RWPE1 (cell line): ENCODE measurements at regions not wholly inside any gene's neighbourhood (a gene's known extent, or its start where the extent isn't known, plus 50 kb on each side); places are given as distances from the start of the nearest gene placed in this dataset.

Source experiments
- CTCF ChIA-PET: fragments of 350-600 bp; sonication (Branson Sonifier 250); formaldehyde crosslinking; extraction: SDS; loops from one replicate; lab custom pipeline; 2021; lab: Yijun Ruan, JAX
- POLR2A ChIA-PET: fragments of 400-600 bp; formaldehyde crosslinking; extraction: SDS; loops from one replicate; lab custom pipeline; 2020; ENCODE audit warnings: antibody characterized with exemption; ENCODE audit not compliant: low non-redundant PET; lab: Yijun Ruan, JAX
- DNase-seq: peaks from one replicate; pipeline ENCODE4 v3.0.0; 2012; ENCODE audit warnings: low spot score
- H3K27ac ChIP-seq: fragments of 450-650 bp; 2 replicates; pipeline ENCODE4 v1.5.1; 2017
- CTCF ChIP-seq: fragments of 450-650 bp; conservative IDR thresholded peaks from 2 replicates; pipeline ENCODE4 v1.5.1; 2017; ENCODE audit warnings: low read depth, mild to moderate bottlenecking

GRCh38 chr2:6216234-6216633 is 524.0 kb downstream of the SOX11 start:
- no peak overlapping the region for H3K27ac ChIP-seq
- POLR2A ChIA-PET, result no interaction called here
- CTCF ChIA-PET, result no interaction called here
- DNase-seq, result no peak
- TF ChIP-seq CTCF, result no peak

- ChIA-PET POLR2A (no interaction called here), CTCF (no interaction called here)
- TF ChIP-seq CTCF, result no peak
These were observed 526.7 kb downstream of the SOX11 start for GRCh38 chr2:6218926-6219325.

GRCh38 chr2:6219906-6220305 is 527.7 kb downstream of the SOX11 start:
- H3K27ac ChIP-seq, result no peak overlapping the region
- CTCF ChIA-PET, result no interaction called here
- POLR2A ChIA-PET, result no interaction called here
- TF ChIP-seq CTCF, result no peak
- no peak for DNase-seq

More at GRCh38 chr2:6218926-6219325, 526.7 kb downstream of the SOX11 start:
- no peak overlapping the region for H3K27ac ChIP-seq
- DNase-seq, result no peak

GRCh38 chr2:6222296-6222695 is 530.1 kb downstream of the SOX11 start:
- no peak for DNase-seq
- H3K27ac ChIP-seq, result no peak overlapping the region
- ChIA-PET CTCF (no interaction called here), POLR2A (no interaction called here)
- no peak for TF ChIP-seq CTCF

- no peak overlapping the region for H3K27ac ChIP-seq
- POLR2A ChIA-PET, result no interaction called here
- no peak for TF ChIP-seq CTCF
- CTCF ChIA-PET, result no interaction called here
- no peak for DNase-seq
These were observed 532.1 kb downstream of the SOX11 start for GRCh38 chr2:6224267-6224666.

- POLR2A ChIA-PET, result no interaction called here
- no peak overlapping the region for H3K27ac ChIP-seq
- CTCF ChIA-PET, result no interaction called here
- DNase-seq, result no peak
- no peak for TF ChIP-seq CTCF
These were observed 536.1 kb downstream of the SOX11 start for GRCh38 chr2:6228251-6228650.

GRCh38 chr2:6231166-6231565 is 539.0 kb downstream of the SOX11 start:
- CTCF ChIA-PET, result no interaction called here
- TF ChIP-seq CTCF, result no peak
- POLR2A ChIA-PET, result no interaction called here
- no peak overlapping the region for H3K27ac ChIP-seq
- no peak for DNase-seq
